ENCODE measurements at regions not wholly inside any gene's neighbourhood (a gene's known extent, or its start where the extent isn't known, plus 50 kb on each side); places are given as distances from the start of the nearest gene placed in this dataset.

DNA sequence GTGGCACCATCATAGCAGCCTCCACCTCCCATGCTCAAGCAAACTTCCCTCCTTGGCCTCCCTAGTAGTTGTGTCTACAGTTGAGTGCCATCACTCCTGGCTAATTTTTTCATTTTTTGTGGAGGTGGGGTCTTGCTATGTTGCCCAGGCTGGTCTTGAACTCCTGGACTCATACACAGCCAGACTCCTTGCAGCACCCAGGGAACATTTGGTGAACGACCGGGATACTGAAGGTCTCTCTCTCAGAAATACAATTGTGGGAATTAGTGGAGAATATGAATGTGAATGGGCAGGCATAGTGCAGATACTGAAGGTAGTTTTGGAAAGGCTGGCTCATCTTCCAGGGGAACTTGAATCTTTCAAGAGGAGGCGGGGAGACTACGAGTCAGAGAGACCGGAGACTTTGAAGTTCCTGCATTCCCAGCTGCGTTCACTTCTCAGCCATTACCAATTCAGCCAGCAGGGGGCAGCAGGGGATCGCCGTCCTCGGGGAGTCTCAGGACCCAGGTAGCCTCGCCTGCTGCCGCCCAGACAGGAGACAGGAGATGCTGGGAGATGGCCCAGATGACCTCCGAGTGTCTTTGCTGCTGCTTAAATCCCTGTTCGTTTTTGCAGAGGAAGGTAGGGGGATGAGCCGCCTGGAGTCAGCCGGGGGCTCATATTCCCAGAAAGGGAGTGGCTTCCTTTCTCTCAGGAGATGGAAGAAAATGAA lies 68.6 kb downstream of the HAPSTR1 start:
- peak in 3 of 5 experiments; percentile 35 to 52 (median 38) for TF ChIP-seq CTCF (IDR thresholded peaks at IDR 0.05 in 4 of 5, conservative IDR thresholded peaks at IDR 0.05 in 1 of 5)
- TF ChIP-seq POLR2A (IDR thresholded peaks at IDR 0.05) = no peak
